SKM-1 (cell line): ENCODE measurements at regions not wholly inside any gene's neighbourhood (a gene's known extent, or its start where the extent isn't known, plus 50 kb on each side); places are given as distances from the start of the nearest gene placed in this dataset.

ENCODE experiments used
- DNase-seq: peaks from one replicate; lab custom pipeline; 2025; ENCODE audit not compliant: unreplicated experiment; lab: John Stamatoyannopoulos, UW

DNA sequence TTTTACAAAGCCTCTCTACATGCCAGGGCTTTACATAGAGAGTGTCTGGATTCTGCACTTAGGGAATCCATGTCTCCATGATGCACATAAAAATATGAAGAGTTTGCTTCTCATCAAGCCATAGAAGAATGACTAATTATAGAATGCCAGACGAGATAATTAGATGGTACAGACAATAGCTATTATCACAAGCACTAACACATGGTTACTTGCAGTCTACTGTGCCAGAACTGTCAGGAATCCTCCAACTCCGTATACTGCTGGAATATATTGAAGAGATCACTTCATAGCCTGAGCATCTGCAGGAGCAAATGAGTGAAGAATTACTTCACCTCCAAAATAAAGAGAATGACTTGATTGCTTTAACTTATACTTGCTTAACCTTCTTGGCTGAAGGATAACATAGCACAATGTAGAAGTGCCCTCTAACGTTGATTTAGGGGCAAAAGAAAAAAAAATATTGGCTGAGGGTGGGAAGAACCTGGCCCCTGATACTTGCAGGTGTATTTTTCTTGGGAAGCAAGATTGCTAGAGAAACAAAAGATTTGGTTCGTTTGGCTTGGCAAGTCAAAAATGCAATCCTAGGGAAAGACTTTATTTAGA, 272.8 kb upstream of the FAR2 start:
- DNase-seq: no peak

DNA sequence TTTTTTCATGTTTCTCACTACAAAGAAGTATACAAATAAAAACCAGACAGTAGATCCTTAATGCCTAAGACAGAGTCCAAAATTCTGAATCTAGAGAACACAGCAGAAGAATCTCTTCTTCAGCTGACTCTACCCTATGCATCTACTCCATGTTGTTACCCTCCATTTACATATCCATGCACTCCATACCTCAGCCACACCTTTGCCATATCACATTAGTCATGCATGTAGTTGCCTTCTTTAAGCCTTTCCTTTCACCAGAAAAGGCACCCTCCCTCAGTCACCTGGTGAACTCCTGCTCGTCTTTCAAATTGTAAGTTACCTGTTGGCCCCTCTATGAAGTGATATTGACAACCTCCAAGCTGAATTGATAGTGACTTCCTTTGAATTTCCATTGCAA, 271.2 kb upstream of the FAR2 start:
- no peak for DNase-seq

DNA sequence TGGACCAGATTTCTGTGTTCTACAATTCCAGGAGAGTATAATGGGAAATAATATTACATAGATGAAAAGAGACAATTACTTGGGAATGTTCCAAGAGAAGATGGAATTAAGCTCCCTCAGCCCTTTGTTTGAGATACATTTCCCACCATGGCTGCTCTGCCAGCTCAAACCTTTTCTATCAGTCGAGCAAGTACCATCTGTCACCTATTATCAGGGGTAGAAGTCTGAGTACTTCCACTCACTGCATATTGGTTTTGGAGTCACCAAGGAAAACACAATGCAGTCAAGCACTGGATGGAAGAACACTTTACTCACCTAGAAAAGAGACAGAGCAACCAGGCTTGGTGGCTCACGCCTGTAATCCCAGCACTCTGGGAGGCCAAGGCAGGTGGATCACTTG, 270.4 kb upstream of the FAR2 start:
- DNase-seq: no peak

DNA sequence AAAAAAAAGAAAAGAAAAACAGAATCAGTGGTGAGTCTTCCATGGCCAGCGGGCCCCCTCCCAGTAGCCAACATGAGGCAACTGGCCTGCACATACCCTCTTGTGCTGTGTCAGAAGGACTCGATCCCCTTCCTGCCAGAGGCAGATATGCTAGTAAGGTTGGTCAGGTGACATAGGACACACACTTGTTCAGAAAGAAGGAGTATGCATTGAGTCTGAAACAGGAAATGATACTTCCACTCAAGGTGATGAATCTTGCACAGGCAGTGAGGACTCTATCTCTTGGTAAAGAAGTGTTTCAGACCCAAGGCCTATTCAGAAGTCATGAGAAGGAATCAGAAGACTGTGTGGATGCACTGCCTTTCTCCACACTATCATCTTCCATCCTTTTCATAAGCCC, 269.7 kb upstream of the FAR2 start:
- no peak for DNase-seq

DNA sequence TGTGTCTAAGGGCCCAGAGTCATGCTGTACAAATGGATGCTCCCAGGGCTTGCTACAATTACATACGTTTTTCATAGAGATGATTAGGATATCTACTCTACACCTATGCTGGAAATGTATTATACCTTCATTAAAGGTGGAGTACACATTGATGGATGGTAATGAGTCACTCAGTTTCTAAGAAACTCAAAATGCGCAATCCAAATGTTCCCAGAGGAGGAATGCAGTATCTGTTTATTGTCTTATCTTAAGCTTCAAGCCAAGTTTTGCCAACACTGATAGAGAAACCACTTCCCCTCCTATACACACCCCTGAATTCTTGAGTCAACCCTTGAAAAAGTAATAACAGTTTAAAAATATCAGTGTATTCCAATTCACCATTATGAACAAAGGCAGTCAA, 266.6 kb upstream of the FAR2 start:
- DNase-seq: no peak

DNA sequence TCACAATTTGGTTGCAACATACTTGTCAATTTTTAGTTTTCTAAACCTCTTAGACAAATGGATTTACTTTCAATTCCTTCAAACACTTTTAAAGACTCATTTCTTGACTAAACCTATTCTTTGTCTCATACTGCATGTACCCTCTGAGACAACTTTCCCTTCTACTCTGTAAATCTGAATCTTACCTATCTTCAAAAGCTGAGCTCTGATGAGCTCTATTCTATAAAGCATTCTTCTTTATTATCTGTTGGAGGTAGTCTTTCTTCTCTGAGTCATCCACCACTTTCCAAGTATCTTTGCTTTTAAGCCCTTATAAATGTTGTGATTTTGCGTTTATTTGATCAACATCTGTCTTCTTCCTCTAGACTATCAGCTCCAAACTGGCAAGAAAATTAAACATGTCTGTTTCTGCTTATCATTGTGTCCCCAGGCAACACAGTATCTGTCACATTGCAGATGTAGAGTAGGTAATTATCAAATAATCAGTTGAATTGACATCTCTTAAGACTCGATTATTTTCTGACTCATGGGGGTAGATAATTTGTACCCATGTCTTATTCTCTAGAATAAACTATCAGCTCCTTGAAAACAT, 265.6 kb upstream of the FAR2 start:
- DNase-seq: no peak

DNA sequence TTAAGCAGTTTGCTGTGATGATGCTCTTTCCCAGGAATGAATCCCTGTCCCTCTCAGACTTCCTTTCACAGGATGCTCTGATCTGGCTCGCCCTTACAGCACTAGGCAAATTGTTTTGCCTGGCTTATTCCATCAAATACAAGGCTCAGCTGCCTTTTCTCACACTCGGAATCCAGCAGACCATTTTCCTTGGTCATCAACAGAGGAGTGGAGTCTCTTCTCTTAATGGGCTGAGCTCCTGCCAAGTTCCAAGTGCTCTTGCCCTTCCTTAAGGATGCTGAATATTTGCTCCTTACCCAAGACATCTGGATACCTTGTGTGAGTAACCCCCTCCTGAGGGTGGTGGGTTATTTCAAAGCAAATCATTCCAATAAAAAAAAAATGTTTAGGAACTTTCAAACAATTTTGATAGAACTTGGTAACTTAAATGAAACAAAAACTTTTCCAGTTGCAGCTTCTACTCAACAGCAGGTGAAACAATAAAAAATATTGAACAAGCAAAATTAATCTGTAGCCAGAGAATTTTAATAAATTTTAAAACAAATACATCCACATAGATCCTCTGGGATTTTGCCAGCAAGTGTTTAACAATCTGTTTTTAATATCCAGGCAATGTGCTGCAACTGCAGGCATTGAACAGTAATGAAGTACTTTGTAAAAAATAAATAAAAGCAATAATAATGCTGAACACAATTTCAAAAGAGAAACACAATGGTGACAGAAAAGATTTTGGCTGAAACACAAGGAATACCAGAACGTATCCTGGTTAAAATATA, 264.0 kb upstream of the FAR2 start:
- no peak for DNase-seq

DNA sequence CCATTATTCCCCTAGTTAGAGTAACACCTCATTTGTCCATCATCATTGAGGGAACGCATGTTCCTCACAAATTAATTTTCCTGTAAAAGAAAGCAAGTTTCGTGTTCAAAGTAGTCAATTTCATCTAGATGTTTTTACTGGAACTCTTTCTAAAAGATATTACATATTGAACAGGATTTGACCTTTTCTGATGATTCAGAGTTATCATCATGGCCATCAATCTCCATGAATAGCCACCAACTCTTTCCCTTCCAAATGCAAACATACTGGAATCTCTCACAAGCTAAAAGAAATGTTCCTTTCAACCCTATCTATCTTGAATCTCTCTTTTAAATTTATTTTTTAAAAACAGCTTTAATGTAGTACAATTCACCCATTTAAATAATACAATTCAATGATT, 263.1 kb upstream of the FAR2 start:
- DNase-seq: no peak

DNA sequence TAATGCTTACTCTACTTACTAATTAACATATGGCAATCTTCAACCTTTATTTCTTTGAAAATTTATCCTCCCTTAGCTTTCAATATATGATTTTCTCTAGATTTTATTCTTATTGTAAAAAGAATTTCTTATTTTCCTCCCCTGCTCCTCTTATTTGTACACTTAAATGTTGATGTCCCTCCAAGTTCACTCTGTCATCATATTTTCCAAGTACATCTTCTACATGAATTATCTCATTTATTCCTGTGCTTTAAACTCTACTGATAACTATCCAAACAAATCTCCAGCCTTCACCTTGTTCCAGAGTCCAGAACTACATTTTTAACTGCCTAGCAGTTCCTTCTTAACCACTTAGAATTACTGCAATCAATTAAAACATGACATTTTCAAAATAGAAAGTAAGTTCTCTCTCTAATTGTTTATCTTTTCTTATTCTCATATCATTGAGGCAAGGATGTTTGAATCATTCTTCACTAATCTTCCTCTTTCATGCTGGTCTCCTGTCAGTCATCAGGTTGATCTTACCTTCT, 261.6 kb upstream of the FAR2 start:
- no peak for DNase-seq

DNA sequence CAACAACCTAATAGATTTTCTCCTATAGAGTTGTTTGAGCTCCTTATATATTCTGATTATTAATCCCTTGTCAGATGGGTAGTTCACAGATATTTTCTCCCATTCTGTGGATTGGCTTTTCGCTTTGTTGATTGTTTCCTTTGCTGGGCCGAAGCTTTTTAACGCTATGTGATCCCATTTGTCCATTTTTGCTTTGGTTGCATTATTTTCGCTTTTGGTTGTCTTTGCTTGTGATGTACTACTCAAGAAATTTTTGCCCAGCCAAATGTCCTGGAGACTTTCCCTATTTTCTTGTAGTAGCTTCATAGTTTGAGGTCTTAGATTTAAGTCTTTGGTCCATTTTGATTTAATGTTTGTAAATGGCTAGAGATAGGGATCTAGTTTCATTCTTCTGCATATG, 258.4 kb upstream of the FAR2 start:
- DNase-seq: no peak

DNA sequence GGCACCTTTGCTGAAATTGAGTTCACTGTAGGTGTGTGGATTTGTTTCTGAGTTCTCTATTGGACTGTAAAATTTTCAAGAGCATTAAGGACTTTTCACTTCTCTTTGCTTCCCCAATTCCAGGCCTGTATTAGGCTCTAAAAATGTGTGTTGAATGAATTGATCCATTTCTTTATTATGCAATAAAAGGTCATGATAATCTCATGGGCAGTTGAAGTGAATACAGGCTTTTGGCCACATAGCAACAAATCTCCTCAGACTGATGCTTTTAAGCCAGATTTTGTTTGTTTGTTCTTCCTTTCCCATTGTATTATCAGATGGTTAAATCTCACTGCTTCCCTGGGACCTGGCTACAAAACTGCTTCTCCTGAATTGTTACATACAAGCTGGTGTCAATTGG, 258.0 kb upstream of the FAR2 start:
- DNase-seq: no peak

DNA sequence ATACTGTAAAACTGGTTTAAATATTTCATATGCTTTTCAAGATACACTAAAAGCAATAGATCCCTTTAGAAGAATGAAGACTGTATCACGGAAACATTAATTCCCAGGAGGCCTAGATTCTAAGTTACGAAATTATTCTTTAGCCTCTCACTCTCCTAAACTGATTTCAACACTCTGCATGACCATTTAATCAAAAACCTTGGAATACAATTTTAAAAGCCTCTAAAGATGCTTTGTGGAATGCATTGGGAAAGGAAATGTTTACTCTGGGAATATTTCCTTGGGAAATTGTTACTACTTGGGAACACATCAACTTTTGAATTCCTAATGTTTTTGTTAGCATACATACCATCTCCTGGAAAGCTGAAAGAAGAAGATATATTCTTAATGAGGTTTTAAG, 255.7 kb upstream of the FAR2 start:
- no peak for DNase-seq

DNA sequence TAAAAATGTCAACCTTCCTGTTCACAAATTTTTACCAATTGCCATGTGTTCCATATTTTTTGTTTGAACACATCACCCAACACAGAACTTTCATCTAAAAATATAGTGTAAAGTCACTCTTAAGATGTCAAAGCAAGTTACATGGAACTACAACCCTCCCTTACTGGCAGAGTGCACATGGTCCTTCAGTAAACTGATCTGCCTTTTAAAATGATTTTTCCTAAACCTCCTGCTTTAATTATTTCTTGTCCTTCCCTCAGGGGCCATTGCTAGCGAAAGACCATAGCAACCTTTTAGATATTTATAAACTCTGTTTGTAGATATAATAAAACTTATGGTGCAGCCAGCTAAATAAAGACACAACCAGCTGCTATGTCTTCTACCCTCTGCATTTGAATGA, 255.2 kb upstream of the FAR2 start:
- DNase-seq: no peak

DNA sequence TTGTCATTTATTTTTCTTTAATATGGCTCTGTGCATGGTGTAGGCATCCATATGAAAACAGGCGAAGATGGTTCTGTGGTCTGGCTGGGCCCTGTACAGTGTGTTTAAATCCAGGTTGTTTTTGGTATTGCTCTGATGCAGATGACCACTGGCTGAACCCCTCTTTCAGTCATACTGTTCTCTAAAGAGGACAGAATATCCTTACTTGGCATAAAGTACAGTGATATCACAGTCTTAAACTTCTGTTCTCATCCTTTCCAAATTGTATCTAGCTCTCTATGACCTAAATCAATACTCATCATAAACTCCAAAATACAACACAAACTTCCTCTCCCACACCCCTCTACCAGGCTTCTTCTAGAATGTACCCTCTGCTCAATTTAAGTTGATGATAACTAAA, 252.7 kb upstream of the FAR2 start:
- DNase-seq: no peak

DNA sequence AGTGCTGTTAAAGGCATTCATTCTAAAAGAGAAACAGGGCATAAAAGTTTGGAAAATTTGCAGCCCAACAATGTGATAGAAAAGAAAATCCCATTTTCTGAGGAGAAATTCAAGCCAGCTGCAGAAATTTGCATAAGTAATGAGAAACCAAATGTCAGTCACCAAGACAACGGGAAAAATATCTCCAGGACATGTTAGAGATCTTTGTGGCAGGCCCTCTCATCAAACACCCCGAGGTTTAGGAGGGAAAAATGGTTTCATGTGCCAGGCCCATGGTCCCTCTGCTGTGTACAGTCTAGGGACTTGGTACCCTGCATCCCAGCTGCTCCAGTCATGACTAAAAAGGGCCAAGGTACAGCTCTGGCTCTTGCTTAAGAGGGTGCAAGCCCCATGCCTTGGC, 251.0 kb upstream of the FAR2 start:
- DNase-seq: no peak

DNA sequence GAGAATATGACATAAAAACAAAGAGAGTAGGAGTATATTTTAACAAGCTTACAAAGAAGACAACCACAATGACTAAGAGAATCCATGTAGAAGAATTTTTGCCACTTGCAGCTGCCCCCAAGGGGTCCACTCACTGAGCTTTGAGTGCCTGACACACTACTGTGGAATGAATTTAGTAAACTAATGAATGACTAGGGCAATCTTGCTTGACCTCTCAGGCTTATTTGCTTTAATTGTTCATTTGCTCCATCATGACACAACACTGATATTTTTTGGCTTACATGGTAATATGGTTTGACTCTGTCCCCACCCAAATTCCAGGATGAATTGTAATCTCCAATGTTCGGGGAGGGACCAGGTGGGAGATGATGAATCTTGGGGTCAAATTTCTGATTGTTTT, 249.1 kb upstream of the FAR2 start:
- DNase-seq: no peak

DNA sequence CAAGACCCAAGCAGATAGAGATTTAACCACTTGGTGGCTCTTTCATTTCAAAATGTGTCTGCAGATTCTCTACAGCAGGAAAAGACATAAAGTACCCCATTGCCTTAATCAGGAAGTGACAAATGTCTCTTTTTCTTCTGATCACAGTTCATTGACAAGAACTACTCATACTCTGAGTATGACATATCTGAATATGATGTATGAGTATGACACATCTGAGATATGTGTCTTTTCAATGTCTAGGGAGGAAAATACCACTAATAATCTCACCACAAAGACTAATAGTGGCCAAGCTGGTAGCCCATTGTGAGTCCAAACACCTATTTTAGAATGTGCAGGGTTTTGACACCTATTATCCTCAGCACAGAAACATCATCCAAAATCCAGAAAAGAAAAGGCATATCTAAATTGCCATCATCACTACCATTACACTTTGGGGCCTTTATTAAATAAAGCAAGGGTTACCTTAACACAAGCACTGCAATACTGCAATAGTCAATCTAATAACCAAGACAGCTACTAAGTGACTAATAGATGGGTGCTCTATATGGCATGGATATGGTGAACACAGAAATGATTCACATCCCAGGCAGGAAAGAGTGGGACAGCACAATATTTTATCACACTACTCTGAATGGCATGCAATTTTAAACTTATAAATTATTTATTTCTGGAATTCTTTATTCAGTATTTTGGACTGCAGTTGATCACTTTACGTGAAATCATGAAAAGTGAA, 243.7 kb upstream of the FAR2 start:
- DNase-seq: no peak

DNA sequence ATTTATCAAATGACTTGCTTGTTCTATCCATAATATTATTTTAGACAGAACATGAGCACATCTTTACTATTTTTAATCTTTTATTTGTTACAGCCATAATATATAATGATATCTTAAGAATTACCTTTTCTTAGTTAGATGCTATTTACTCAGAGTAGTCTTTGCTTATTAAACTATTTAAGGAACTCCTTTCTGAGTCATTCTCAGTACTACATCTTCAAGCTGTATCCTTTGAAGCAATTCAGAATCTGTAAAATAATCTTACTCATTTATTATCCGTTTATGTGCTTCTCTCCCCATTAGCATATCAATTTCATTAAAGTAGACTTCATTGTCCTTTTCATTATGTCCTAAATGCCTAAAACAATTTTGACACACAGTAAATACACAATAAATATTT, 240.4 kb upstream of the FAR2 start:
- no peak for DNase-seq

DNA sequence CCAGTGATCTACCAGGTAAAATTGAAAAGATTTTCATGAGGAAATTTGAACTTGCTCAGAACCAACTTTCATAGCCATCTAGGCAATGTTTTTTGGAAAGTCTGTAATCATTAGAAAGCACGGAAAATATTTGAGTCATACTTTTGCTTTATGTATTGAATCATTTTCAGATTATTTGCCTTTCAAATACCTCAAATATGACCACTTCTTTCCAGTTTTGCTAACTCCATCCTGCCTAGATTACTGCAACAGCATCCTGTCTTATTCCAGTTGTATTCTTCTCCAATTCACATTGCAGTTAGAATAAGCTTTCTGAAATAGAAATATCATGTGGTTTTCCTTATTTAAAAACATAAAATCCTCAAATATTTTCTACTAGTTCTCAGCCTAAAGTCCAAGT, 239.8 kb upstream of the FAR2 start:
- DNase-seq: no peak

DNA sequence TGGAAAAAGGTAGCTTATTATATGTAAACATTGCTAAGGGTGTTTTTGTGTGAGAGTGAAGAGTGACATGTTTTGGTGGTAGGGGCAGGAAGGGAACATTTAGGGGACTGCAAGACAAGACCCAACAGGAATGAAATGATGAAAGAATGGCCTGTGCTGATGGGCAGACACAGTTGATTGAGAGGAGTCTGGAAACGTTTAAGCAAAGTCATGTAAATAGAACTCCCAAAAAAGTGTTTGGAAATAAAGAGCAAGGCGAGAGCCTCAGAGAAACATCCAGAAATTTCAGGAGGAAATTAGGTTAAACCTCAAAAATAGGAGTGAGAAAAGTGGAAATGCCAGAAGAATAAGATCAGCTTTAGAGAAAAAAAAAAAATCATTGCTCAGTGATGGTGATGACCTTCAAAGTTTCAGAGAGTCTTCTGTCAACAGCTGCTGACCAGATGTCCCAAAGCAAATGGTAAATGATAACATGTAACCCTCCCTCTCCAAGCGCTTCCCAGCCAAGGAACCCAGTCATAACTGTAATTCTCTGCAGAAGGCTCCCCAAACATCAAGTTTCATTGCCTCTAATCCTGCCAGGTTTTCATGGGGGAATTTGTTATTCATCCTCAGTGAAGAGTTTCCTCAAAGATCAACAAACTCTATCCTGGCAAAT, 223.2 kb upstream of the FAR2 start:
- DNase-seq: no peak

DNA sequence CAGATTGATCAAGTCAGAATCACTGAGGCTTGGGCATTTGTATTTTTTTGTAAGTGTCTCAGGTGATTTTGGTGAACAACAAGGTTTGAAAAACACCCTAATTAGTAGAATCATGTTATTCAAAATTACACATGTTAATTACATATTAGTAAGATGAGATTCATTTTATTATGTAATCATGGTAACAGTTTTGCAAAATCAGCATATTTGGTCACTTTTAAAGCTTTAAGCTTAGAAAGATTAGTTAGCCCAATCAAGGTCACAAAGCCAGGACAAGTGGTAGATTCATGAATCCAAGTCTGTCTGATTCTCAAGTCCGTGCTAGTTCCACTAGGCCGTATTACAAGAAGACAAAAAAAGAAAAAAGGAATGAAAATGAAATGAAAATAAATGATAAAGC, 218.4 kb upstream of the FAR2 start:
- no peak for DNase-seq
